ENCODE measurements at regions not wholly inside any gene's neighbourhood (a gene's known extent, or its start where the extent isn't known, plus 50 kb on each side); places are given as distances from the start of the nearest gene placed in this dataset.

- Mint-ChIP-seq H3K9me3 (peaks cover 0 to 3% (median 0%) of the 10 kb centered on the region in 7 donors), H3K36me3 (no peaks in the 10 kb centered on the region), H3K27me3 (peaks cover 9% of the 10 kb centered on the region), H3K27ac (peak overlapping the region in 1 of 3 donors; percentile 38), H3K4me1 (peaks cover 0 to 5% (median 0%) of the 10 kb centered on the region in 4 donors), H3K4me3 (no peak overlapping the region)
- DNase-seq, result no peak
- H3K27ac ChIP-seq (ENCODE audit: insufficient read depth, low read length, poor library complexity, severe bottlenecking), result no peak overlapping the region
- no peaks in the 10 kb centered on the region for H3K36me3 ChIP-seq (ENCODE audit: control insufficient read depth, insufficient read depth, low read length)
- H3K4me1 ChIP-seq (ENCODE audit: control insufficient read depth, insufficient read depth, low read length, poor library complexity, severe bottlenecking), result no peaks in the 10 kb centered on the region
- no peaks in the 10 kb centered on the region for H3K9me3 ChIP-seq (ENCODE audit: control insufficient read depth in 2 of 2, low read length in 2 of 2)
- no peaks in the 10 kb centered on the region for H3K27me3 ChIP-seq (ENCODE audit: control insufficient read depth, insufficient read depth, low read length)
- H3K4me3 ChIP-seq (ENCODE audit: low read depth, low read length), result no peak overlapping the region
- ATAC-seq (ENCODE audit: low read depth in 2 of 2), result no peak
These were observed 255.3 kb upstream of the SALL3 start for GRCh38 chr18:78724214-78724914.

- Mint-ChIP-seq H3K9me3 (peaks cover 0 to 1% (median 0%) of the 10 kb centered on the region in 7 donors), H3K4me1 (peaks cover 0 to 5% (median 0%) of the 10 kb centered on the region in 4 donors), H3K4me3 (no peak overlapping the region), H3K27ac (no peak overlapping the region), H3K36me3 (no peaks in the 10 kb centered on the region), H3K27me3 (peaks cover 9% of the 10 kb centered on the region)
- no peaks in the 10 kb centered on the region for H3K9me3 ChIP-seq (ENCODE audit: control insufficient read depth in 2 of 2, low read length in 2 of 2)
- ATAC-seq (ENCODE audit: low read depth in 2 of 2) (no peak), DNase-seq (no peak)
- no peaks in the 10 kb centered on the region for H3K36me3 ChIP-seq (ENCODE audit: control insufficient read depth, insufficient read depth, low read length)
- no peaks in the 10 kb centered on the region for H3K4me1 ChIP-seq (ENCODE audit: control insufficient read depth, insufficient read depth, low read length, poor library complexity, severe bottlenecking)
- no peak overlapping the region for H3K4me3 ChIP-seq (ENCODE audit: low read depth, low read length)
- no peak overlapping the region for H3K27ac ChIP-seq (ENCODE audit: insufficient read depth, low read length, poor library complexity, severe bottlenecking)
- H3K27me3 ChIP-seq (ENCODE audit: control insufficient read depth, insufficient read depth, low read length), result no peaks in the 10 kb centered on the region
These were observed 254.2 kb upstream of the SALL3 start for GRCh38 chr18:78725426-78725825.

- Histone ChIP-seq H3K27me3 (ENCODE audit: control insufficient read depth, insufficient read depth, low read length) (no peaks in the 10 kb centered on the region), H3K9me3 (ENCODE audit: control insufficient read depth in 2 of 2, low read length in 2 of 2) (no peaks in the 10 kb centered on the region), H3K27ac (ENCODE audit: insufficient read depth, low read length, poor library complexity, severe bottlenecking) (no peak overlapping the region), H3K4me3 (ENCODE audit: low read depth, low read length) (no peak overlapping the region), H3K4me1 (ENCODE audit: control insufficient read depth, insufficient read depth, low read length, poor library complexity, severe bottlenecking) (no peaks in the 10 kb centered on the region), H3K36me3 (ENCODE audit: control insufficient read depth, insufficient read depth, low read length) (no peaks in the 10 kb centered on the region)
- DNase-seq, result no peak
- peaks cover 0 to 1% (median 0%) of the 10 kb centered on the region in 7 donors for H3K9me3 Mint-ChIP-seq
- peaks cover 0 to 5% (median 0%) of the 10 kb centered on the region in 4 donors for H3K4me1 Mint-ChIP-seq
- no peaks in the 10 kb centered on the region for H3K36me3 Mint-ChIP-seq
- H3K27me3 Mint-ChIP-seq, result peaks cover 9% of the 10 kb centered on the region
- no peak for ATAC-seq (ENCODE audit: low read depth in 2 of 2)
- H3K27ac Mint-ChIP-seq, result no peak overlapping the region
- H3K4me3 Mint-ChIP-seq, result no peak overlapping the region
These were observed 253.1 kb upstream of the SALL3 start for GRCh38 chr18:78726326-78727056.

DNA sequence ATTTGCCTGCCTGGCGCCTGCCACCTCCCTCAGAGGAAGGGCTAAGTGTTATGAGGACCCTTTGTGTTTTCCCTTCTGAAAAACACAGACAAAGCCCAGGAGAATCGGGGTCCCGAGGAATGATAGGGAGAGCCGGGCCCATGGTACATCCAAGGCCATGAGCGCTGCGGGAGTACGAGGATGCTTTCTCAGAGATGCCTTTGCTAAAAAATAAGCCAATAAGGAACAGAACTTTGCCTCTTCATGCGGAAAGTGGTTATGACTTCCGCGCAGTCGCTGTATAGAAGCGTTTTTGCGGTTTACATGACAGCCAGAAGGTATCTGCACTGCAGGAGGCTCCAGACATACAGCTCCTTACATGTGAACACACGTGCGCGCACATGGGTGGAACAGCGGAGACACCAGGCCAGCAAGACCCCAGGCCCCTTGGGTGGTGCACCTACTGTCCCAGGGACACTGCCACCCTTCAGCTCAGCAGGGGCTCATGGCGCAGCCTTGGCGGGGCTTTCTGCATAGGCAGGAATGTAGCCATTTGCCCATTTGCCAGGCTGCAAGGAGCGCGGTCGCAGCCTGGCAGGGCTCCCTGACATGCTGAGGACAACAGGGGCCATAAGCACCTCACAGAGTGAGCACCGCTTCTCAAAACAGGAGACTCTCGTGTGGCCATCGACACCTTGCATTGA, 252.4 kb upstream of the SALL3 start:
- H3K4me1 ChIP-seq (ENCODE audit: control insufficient read depth, insufficient read depth, low read length, poor library complexity, severe bottlenecking), result no peaks in the 10 kb centered on the region
- H3K27ac ChIP-seq (ENCODE audit: insufficient read depth, low read length, poor library complexity, severe bottlenecking), result no peak overlapping the region
- peaks cover 0 to 1% (median 0%) of the 10 kb centered on the region in 7 donors for H3K9me3 Mint-ChIP-seq
- peaks cover 0 to 1% (median 0%) of the 10 kb centered on the region in 4 donors for H3K4me1 Mint-ChIP-seq
- no peaks in the 10 kb centered on the region for H3K9me3 ChIP-seq (ENCODE audit: control insufficient read depth in 2 of 2, low read length in 2 of 2)
- H3K27me3 ChIP-seq (ENCODE audit: control insufficient read depth, insufficient read depth, low read length), result no peaks in the 10 kb centered on the region
- no peak overlapping the region for H3K27ac Mint-ChIP-seq
- no peaks in the 10 kb centered on the region for H3K36me3 ChIP-seq (ENCODE audit: control insufficient read depth, insufficient read depth, low read length)
- peaks cover 5% of the 10 kb centered on the region for H3K27me3 Mint-ChIP-seq
- no peak overlapping the region for H3K4me3 ChIP-seq (ENCODE audit: low read depth, low read length)
- no peak for ATAC-seq (ENCODE audit: low read depth in 2 of 2)
- H3K4me3 Mint-ChIP-seq, result peak overlapping the region in 1 of 4 donors; percentile 82
- no peaks in the 10 kb centered on the region for H3K36me3 Mint-ChIP-seq
- no peak for DNase-seq

GRCh38 chr18:78727877-78728783, 251.5 kb upstream of the SALL3 start:
- no peak overlapping the region for H3K4me3 ChIP-seq (ENCODE audit: low read depth, low read length)
- ATAC-seq (ENCODE audit: low read depth in 2 of 2) (no peak), DNase-seq (no peak)
- H3K27me3 Mint-ChIP-seq, result peaks cover 3% of the 10 kb centered on the region
- H3K27me3 ChIP-seq (ENCODE audit: control insufficient read depth, insufficient read depth, low read length), result no peaks in the 10 kb centered on the region
- no peak overlapping the region for H3K27ac ChIP-seq (ENCODE audit: insufficient read depth, low read length, poor library complexity, severe bottlenecking)
- no peaks in the 10 kb centered on the region for H3K4me1 Mint-ChIP-seq
- peaks cover 0 to 2% (median 0%) of the 10 kb centered on the region in 7 donors for H3K9me3 Mint-ChIP-seq
- H3K4me1 ChIP-seq (ENCODE audit: control insufficient read depth, insufficient read depth, low read length, poor library complexity, severe bottlenecking), result no peaks in the 10 kb centered on the region
- H3K4me3 Mint-ChIP-seq, result no peak overlapping the region
- no peak overlapping the region for H3K27ac Mint-ChIP-seq
- no peaks in the 10 kb centered on the region for H3K36me3 Mint-ChIP-seq
- no peaks in the 10 kb centered on the region for H3K36me3 ChIP-seq (ENCODE audit: control insufficient read depth, insufficient read depth, low read length)
- H3K9me3 ChIP-seq (ENCODE audit: control insufficient read depth in 2 of 2, low read length in 2 of 2), result no peaks in the 10 kb centered on the region

DNA sequence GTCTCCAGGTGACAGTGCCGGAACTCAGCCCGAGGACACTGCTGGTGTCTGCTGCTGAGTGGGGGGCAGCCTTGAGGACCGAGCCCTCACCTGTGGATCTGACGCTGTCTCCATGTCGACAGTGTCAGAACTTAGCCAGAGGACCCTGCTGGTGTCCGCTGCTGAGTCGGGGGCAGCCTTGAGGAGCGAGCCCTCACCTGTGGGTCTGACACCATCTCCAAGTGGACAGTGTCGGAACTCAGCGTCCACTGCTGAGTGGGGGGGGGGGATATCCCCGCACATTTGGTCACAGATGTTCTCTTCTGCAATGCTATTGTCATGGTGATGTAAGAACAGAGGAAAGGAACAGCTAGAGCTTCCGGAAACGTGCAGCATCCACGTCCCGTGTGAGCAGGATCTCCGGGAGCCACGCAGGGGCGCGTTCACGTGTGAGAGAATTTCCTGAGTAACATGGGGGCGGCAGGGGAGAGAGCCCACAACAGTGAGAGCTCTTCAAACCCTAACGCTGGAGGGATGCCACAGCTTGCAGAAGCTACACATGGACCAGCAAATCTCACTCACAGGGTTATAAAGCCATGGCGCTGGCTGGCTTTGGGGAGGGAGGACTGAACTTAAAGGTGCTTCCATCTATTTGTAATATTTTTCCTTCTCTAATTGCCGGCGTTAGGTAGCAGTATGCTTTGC, 250.7 kb upstream of the SALL3 start:
- Mint-ChIP-seq H3K4me1 (no peaks in the 10 kb centered on the region), H3K27me3 (no peaks in the 10 kb centered on the region), H3K9me3 (peaks cover 0 to 2% (median 0%) of the 10 kb centered on the region in 7 donors), H3K27ac (no peak overlapping the region), H3K36me3 (no peaks in the 10 kb centered on the region), H3K4me3 (no peak overlapping the region)
- DNase-seq (no peak), ATAC-seq (ENCODE audit: low read depth in 2 of 2) (no peak)
- no peaks in the 10 kb centered on the region for H3K36me3 ChIP-seq (ENCODE audit: control insufficient read depth, insufficient read depth, low read length)
- H3K9me3 ChIP-seq (ENCODE audit: control insufficient read depth in 2 of 2, low read length in 2 of 2), result no peaks in the 10 kb centered on the region
- no peaks in the 10 kb centered on the region for H3K27me3 ChIP-seq (ENCODE audit: control insufficient read depth, insufficient read depth, low read length)
- no peak overlapping the region for H3K27ac ChIP-seq (ENCODE audit: insufficient read depth, low read length, poor library complexity, severe bottlenecking)
- H3K4me3 ChIP-seq (ENCODE audit: low read depth, low read length), result no peak overlapping the region
- H3K4me1 ChIP-seq (ENCODE audit: control insufficient read depth, insufficient read depth, low read length, poor library complexity, severe bottlenecking), result no peaks in the 10 kb centered on the region

- H3K27ac ChIP-seq (ENCODE audit: insufficient read depth, low read length, poor library complexity, severe bottlenecking), result no peak overlapping the region
- no peaks in the 10 kb centered on the region for H3K4me1 Mint-ChIP-seq
- H3K36me3 ChIP-seq (ENCODE audit: control insufficient read depth, insufficient read depth, low read length), result no peaks in the 10 kb centered on the region
- H3K4me3 Mint-ChIP-seq, result no peak overlapping the region
- no peak for DNase-seq
- no peak for ATAC-seq (ENCODE audit: low read depth in 2 of 2)
- no peaks in the 10 kb centered on the region for H3K36me3 Mint-ChIP-seq
- no peaks in the 10 kb centered on the region for H3K27me3 Mint-ChIP-seq
- H3K9me3 ChIP-seq (ENCODE audit: control insufficient read depth in 2 of 2, low read length in 2 of 2), result no peaks in the 10 kb centered on the region
- H3K27ac Mint-ChIP-seq, result no peak overlapping the region
- no peak overlapping the region for H3K4me3 ChIP-seq (ENCODE audit: low read depth, low read length)
- H3K9me3 Mint-ChIP-seq, result peaks cover 0 to 2% (median 0%) of the 10 kb centered on the region in 7 donors
- no peaks in the 10 kb centered on the region for H3K27me3 ChIP-seq (ENCODE audit: control insufficient read depth, insufficient read depth, low read length)
- H3K4me1 ChIP-seq (ENCODE audit: control insufficient read depth, insufficient read depth, low read length, poor library complexity, severe bottlenecking), result no peaks in the 10 kb centered on the region
These were observed 249.1 kb upstream of the SALL3 start for GRCh38 chr18:78730546-78730945.
